ENCODE measurements at regions not wholly inside any gene's neighbourhood (a gene's known extent, or its start where the extent isn't known, plus 50 kb on each side); places are given as distances from the start of the nearest gene placed in this dataset.
"Not testable (repeated sequence)": the region's sequence is repeated elsewhere in the genome, so short reads cannot be mapped to it uniquely, and the experiment has no call there.

DNA sequence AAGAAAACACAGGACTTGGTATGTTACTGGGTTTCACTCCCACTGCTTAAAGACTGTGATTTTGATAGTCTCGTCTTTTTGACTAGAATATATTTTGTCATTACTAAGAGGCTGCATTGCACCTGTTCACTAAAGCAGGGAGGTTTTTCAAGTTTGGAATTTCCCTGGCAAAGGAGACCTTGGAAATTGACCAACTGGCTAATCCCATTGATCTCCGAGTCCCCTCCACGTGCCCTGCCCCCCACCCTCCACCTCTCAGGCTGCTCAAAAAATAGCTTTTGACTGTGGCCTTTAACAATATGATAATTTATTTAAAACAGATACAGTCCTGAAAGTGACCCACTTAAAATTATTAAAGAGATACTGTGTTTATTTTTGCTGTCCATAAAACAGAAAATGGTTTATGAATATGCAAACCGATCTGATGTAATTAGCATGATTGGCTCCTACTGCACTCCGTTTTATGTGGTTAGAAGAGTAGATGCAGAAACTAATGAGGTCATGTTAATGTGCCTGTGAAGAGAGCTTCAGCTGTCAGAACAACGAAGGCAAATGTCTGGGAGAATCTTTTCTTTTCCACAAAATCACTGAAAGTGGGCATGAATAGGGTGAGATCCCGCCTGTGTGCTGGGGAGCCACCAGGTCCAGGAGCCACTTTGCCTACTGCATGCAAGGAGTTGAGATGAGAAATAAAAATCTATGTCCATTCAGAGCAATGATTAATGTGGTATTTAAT lies 361.5 kb downstream of the RRAGC start:
- no peak for DNase-seq

DNA sequence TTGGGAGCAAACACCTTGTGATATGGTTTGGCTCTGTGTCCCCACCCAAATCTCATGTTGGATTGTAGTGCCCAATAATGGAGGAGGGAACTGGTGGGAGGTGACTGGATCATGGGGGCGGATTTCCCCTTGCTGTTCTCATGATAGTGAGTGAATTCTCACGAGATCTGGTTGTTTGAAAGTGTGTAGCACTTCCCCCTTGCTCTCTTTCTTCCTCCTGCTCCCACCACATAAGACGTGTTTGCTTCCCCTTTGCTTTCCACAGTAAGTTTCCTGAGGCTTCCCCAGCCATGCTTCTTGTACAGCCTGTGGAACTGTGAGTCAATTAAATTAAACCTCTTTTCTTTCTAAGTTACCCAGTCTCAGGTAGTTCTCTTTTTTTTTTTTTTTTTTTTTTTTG lies 366.3 kb downstream of the RRAGC start:
- not testable (repeated sequence) for DNase-seq

DNA sequence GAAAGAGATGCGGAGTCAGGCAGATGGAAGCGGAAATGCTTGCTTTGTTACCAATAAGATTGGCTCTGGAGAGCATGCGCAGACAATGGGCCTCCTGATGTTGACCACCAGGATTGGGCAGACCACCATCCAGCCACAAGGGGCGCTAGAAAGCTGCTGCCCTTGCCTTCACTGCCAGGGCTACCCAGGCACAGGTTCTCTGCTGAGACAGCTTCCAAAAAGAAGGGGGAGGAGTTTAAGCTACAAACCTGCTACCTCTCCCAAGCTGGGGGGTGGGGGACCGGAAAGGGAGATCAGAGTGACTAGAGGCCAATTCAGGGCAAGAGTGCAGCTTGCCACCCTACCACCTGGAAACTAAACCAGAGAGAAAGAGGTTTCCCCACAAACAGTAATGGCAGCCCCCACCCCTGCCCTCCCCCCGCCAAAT lies 369.7 kb downstream of the RRAGC start:
- DNase-seq = peak; percentile 35 to 40

DNA sequence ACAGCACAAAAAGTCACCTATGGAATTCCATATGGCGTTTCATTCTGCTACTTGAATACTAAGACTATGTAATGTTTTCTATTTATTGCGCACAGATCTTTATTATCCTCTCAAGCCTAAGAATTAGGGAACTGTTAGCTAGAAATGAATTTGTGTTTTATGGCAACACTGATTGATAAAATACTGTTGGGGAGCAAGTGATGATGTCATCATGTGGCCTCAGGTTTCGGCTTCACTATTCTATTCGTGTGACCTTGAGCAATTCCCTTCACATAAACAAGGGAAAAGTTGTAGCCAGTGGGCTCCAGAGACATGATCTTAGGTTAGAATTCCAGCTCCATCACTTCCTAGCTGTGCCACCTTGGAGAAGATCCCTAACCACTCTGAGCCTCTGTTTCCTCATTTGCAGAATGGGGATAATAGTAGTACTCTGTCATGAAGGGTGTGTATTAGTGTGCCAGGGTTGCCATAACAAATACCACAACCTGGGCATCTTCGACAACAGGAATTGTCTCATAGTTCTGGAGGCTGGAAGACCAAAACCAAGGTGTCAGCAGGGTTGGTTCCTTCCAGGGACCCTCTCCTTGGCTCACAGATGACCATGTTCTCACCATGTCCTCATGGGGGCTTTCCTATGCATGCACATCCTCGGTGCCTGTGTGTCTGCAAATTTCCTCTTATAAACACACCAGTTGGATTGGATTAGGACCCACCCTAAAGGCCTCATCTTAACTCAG lies 371.2 kb downstream of the RRAGC start:
- DNase-seq = no peak

DNA sequence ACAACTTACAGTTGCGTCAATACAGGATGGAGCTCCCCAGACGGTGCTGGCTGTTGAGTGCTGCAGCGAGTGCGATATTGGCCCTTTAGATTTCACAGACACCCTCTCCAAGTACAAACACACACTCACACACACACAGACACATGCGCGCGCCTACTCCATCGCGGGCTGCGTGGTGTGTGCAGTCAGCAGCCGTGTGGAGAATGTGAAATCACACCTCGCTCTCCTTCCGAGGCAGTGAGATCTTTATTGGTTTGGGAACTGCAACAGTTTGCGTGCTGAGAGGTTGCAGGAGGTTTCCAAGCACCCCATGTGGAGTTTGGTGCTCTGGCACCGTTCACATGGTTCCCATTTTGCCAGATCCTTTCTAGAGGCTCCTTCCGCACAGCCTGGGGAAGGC lies 372.2 kb downstream of the RRAGC start:
- DNase-seq = no peak

DNA sequence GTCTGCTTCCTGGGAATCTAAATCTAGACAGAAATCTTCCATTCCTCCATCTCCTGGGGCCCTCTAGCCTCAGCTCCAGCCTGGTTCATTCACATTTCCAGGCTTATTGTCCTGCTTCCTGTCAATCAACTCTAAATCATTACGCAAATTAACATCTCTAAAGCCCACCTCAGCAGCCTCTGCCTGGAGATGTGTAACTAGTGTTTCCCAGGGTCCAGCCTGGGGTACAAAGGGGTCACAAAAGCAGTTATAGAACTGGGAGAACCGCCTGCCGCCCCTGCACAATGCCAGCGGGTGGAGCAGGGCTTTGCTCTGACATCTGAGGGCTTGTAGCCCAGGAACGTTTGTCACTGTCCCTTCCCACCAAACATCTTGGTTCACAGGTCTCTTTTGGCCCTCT lies 373.5 kb downstream of the RRAGC start:
- DNase-seq = no peak

- no peak for DNase-seq
Measured at GRCh38 chr1:38481871-38482826, 377.4 kb downstream of the RRAGC start.

DNA sequence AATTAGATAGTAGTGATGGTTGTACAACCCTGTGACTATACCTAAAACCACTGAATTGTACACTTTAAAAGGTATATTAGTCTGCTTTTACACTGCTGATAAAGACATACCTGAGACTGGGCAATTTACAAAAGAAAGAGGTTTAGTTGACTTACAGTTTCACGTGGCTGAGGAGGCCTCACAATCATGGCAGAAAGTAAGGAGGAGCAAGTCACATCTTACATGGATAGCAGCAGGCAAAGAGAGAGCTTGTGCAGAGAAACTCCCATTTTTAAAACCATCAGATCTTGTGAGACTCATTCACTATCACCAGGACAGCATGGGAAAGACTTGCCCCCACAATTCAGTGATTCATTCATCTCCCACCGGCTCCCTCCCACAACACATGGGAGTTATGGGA lies 379.9 kb downstream of the RRAGC start:
- not testable (repeated sequence) for DNase-seq

DNA sequence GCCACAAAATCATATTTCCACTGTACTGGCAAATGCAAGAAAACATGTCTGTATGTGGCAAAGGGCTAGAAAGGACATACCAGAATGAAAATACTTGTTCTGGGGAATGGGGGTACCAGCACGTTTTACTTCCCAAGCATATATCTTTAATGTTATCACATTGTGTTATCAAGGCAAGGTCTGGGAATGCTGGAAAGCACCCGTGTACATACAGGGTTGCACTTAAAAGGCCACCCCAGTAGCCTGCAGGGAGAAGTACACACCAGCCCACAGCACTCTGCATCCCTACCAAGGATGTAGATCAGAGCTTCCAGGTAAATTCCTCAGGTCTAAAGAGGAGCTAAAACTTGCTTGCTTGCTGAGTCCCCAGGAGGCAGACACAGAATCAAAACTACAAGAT lies 381.8 kb downstream of the RRAGC start:
- no peak for DNase-seq

GRCh38 chr1:38476850-38477178 lies 382.8 kb downstream of the RRAGC start:
- no peak for DNase-seq

- DNase-seq = no peak
Measured at GRCh38 chr1:38476111-38476849, 383.3 kb downstream of the RRAGC start.

DNA sequence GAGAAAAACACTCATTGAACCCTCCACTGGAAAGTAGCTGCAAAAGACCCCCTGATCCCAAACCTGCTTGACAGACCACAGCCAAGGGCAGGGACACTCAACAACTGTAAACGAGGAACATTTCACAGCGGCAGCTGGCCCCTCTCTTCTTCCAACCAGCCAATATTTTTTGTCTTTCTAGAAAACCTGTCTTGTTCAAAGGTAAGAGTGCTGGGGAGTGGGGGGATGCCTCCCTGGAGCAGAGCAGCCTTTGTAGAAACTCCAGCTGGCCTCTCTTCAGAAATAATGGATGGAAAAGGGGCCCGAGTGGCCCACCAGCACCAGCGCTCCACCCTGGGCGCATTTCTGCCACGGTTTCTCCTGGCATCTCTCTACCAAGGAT lies 384.0 kb downstream of the RRAGC start:
- DNase-seq = no peak

- peak in 1 of 2 donors; percentile 35 for DNase-seq
Measured at GRCh38 chr1:38474738-38475623, 384.6 kb downstream of the RRAGC start.

DNA sequence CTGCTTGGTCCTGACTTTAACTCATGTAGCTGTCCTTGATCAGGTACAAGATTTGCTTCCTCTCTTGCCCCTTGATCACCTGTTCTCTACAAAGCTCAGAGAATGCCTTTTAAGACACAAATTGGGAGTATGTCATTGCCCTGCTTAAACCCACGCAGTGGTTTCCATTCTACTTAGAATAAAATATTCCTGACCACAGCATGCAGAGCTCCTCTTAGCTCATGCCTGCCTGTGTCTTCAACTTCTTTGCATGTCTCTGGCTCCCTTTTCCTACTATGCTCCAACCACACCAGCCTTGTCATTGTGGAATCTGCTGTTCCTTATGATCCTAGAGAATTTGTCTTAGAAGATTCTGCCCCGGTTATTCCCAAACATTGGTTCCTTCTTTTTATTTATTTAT lies 393.1 kb downstream of the RRAGC start:
- DNase-seq = no peak

- DNase-seq = no peak
Measured at GRCh38 chr1:38465460-38465859, 394.1 kb downstream of the RRAGC start.

DNA sequence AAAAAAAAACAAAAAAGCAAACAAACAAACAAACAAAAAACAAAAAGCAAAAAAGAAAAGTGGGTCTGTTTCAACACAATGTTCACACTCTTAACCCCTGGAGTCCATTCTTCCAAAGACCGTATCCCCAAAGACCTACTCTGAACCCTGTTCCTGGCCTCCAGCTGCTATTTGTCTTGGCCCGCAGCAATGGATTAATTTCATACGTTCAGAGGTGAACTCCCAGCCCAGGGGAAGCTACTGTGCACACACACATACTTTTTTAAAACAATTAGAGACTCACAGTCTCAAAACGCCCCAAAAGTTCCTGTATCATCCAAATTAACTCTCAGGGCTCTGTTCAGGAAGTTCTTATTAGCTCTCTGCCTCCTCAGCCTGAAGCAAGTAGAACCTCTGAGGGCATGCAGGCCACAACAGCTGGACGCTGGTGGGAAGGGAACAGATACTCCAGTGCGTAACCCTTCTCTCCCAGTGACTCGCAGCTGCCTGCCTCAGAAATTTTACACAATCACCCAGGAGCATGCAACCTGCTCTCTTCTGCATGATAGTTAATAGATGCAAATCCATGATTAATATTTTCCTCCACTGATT lies 395.4 kb downstream of the RRAGC start:
- no peak for DNase-seq

DNA sequence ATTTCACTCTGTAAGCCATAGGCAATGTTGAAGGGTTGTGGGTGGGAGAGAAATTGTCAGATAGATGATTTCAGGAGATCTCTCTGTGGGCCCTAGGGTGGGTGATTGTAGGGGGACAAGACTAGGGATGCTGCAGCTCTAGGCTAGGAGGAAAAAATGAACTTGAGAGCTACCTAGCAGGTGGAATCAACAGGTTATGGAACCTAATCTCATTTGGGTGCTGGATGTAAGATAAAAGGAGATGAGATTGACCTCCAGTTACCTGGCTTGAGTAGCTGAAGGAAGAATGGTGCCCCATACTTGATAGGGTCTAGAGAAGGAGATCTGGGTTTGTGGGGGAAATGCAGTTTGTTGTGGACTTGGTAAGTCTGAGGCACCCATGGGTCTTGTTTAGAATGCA lies 396.5 kb downstream of the RRAGC start:
- DNase-seq = no peak

- DNase-seq = no peak
Measured at GRCh38 chr1:38456531-38456876, 403.1 kb downstream of the RRAGC start.

GRCh38 chr1:38455829-38456530 lies 403.6 kb downstream of the RRAGC start:
- no peak for DNase-seq

- DNase-seq = no peak
Measured at GRCh38 chr1:38454749-38455441, 404.7 kb downstream of the RRAGC start.

Measured in CD4-positive, alpha-beta T cell treated with Interferon alpha-2 for 1 hour (primary cell).